GM12801 (cell line): ENCODE measurements at regions not wholly inside any gene's neighbourhood (a gene's known extent, or its start where the extent isn't known, plus 50 kb on each side); places are given as distances from the start of the nearest gene placed in this dataset.

Source experiments
- CTCF ChIP-seq: IDR thresholded peaks from one replicate; pipeline ENCODE4 v1.5.1; 2011; ENCODE audit warnings: control low read depth; ENCODE audit not compliant: insufficient read length; ENCODE audit errors: extremely low read depth

GRCh38 chr1:208467151-208467780 is 223.1 kb upstream of the PLXNA2 start:
- no peak for TF ChIP-seq CTCF

- TF ChIP-seq CTCF = no peak
These were observed 231.3 kb upstream of the PLXNA2 start for GRCh38 chr1:208475449-208475848.

GRCh38 chr1:208475951-208476845 is 232.0 kb upstream of the PLXNA2 start:
- no peak for TF ChIP-seq CTCF

GRCh38 chr1:208476846-208477170 is 232.6 kb upstream of the PLXNA2 start:
- no peak for TF ChIP-seq CTCF

GRCh38 chr1:208479435-208479834 is 235.3 kb upstream of the PLXNA2 start:
- TF ChIP-seq CTCF = no peak

- TF ChIP-seq CTCF = no peak
These were observed 241.3 kb upstream of the PLXNA2 start for GRCh38 chr1:208485512-208485911.

- TF ChIP-seq CTCF = no peak
These were observed 242.5 kb upstream of the PLXNA2 start for GRCh38 chr1:208486677-208487076.
